HL-60 (cell line): ENCODE measurements at regions not wholly inside any gene's neighbourhood (a gene's known extent, or its start where the extent isn't known, plus 50 kb on each side); places are given as distances from the start of the nearest gene placed in this dataset.

Experiments used
- DNase-seq, 2 experiments: peaks; one replicate each; pipeline ENCODE4 v3.0.0-alpha.2; 2010 to 2020; ENCODE audit warnings: low read depth in 1 of 2, low spot score in 1 of 2
- H3K27ac ChIP-seq: fragments of 250-450 bp; sonication (Bioruptor Pico); replicated peaks from 2 replicates; pipeline ENCODE4 v1.5.1; 2020; ENCODE audit warnings: mild to moderate bottlenecking, moderate library complexity
- H3K27me3 ChIP-seq: fragments of 250-450 bp; sonication (Bioruptor Pico); 2 replicates; pipeline ENCODE4 v1.5.1; 2021; ENCODE audit warnings: mild to moderate bottlenecking, moderate library complexity; ENCODE audit not compliant: insufficient read depth, poor library complexity, severe bottlenecking
- H3K4me3 ChIP-seq: replicated peaks from 2 replicates; pipeline ENCODE4 v1.5.1; 2011; ENCODE audit warnings: mild to moderate bottlenecking, control low read depth, low read length; ENCODE audit not compliant: insufficient read depth
- GABPA ChIP-seq: IDR thresholded peaks from 2 replicates; pipeline ENCODE4 v1.6.1; 2012; ENCODE audit warnings: low read depth
- POLR2AphosphoS5 ChIP-seq: IDR thresholded peaks from 2 replicates; pipeline ENCODE4 v1.6.1; 2012; ENCODE audit warnings: low read depth
- SPI1 ChIP-seq: IDR thresholded peaks from 2 replicates; pipeline ENCODE4 v1.6.1; 2012; ENCODE audit warnings: low read depth, mild to moderate bottlenecking, borderline replicate concordance
- TF ChIP-seq, protein P1 (sequence below): IDR thresholded peaks from 2 replicates; pipeline ENCODE4 v1.6.1; 2012; ENCODE audit warnings: low read depth; ENCODE audit not compliant: insufficient replicate concordance
- TF ChIP-seq, protein P2 (sequence below): IDR thresholded peaks from one replicate; pipeline ENCODE4 v1.5.1; 2011; ENCODE audit warnings: low read length, control low read depth, inconsistent platforms; ENCODE audit not compliant: insufficient read depth

- H3K4me3 ChIP-seq = no peak overlapping the region
- H3K27me3 ChIP-seq = no peaks in the 10 kb centered on the region
- H3K27ac ChIP-seq = no peak overlapping the region
- TF ChIP-seq, protein P1, sequence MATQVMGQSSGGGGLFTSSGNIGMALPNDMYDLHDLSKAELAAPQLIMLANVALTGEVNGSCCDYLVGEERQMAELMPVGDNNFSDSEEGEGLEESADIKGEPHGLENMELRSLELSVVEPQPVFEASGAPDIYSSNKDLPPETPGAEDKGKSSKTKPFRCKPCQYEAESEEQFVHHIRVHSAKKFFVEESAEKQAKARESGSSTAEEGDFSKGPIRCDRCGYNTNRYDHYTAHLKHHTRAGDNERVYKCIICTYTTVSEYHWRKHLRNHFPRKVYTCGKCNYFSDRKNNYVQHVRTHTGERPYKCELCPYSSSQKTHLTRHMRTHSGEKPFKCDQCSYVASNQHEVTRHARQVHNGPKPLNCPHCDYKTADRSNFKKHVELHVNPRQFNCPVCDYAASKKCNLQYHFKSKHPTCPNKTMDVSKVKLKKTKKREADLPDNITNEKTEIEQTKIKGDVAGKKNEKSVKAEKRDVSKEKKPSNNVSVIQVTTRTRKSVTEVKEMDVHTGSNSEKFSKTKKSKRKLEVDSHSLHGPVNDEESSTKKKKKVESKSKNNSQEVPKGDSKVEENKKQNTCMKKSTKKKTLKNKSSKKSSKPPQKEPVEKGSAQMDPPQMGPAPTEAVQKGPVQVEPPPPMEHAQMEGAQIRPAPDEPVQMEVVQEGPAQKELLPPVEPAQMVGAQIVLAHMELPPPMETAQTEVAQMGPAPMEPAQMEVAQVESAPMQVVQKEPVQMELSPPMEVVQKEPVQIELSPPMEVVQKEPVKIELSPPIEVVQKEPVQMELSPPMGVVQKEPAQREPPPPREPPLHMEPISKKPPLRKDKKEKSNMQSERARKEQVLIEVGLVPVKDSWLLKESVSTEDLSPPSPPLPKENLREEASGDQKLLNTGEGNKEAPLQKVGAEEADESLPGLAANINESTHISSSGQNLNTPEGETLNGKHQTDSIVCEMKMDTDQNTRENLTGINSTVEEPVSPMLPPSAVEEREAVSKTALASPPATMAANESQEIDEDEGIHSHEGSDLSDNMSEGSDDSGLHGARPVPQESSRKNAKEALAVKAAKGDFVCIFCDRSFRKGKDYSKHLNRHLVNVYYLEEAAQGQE = no peak
- TF ChIP-seq, protein P2, sequence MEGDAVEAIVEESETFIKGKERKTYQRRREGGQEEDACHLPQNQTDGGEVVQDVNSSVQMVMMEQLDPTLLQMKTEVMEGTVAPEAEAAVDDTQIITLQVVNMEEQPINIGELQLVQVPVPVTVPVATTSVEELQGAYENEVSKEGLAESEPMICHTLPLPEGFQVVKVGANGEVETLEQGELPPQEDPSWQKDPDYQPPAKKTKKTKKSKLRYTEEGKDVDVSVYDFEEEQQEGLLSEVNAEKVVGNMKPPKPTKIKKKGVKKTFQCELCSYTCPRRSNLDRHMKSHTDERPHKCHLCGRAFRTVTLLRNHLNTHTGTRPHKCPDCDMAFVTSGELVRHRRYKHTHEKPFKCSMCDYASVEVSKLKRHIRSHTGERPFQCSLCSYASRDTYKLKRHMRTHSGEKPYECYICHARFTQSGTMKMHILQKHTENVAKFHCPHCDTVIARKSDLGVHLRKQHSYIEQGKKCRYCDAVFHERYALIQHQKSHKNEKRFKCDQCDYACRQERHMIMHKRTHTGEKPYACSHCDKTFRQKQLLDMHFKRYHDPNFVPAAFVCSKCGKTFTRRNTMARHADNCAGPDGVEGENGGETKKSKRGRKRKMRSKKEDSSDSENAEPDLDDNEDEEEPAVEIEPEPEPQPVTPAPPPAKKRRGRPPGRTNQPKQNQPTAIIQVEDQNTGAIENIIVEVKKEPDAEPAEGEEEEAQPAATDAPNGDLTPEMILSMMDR = no peak
- no peak for TF ChIP-seq GABPA
- no peak for TF ChIP-seq POLR2AphosphoS5
- TF ChIP-seq SPI1 = no peak
- no peak for DNase-seq
Observed at GRCh38 chr18:61753373-61753772, 139.4 kb downstream of the RNF152 start.

DNA sequence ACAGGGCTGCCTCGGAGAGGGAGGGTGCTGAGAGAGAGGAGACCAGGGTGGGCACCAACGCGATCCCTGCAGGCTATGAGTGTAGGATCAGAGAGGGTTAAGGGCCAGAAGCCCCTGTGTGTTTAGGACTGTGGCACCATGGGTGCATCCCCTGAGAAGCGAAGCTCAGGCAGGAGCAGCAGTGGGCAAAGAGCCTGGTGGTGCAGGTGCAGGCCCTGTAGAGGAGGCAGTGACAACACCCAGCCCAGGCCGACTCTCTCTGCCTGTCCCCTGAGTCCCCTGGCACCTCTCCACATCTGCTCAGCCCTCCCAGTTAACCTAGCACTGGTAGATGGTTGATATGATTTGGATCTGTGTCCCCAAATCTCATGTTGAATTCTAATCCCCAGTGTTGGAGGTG, 139.8 kb downstream of the RNF152 start:
- DNase-seq = no peak
- Histone ChIP-seq H3K27ac (no peak overlapping the region), H3K27me3 (no peaks in the 10 kb centered on the region), H3K4me3 (no peak overlapping the region)
- TF ChIP-seq GABPA (no peak), SPI1 (no peak), POLR2AphosphoS5 (no peak)
- TF ChIP-seq, protein P2 = no peak
- TF ChIP-seq, protein P1 = no peak

DNA sequence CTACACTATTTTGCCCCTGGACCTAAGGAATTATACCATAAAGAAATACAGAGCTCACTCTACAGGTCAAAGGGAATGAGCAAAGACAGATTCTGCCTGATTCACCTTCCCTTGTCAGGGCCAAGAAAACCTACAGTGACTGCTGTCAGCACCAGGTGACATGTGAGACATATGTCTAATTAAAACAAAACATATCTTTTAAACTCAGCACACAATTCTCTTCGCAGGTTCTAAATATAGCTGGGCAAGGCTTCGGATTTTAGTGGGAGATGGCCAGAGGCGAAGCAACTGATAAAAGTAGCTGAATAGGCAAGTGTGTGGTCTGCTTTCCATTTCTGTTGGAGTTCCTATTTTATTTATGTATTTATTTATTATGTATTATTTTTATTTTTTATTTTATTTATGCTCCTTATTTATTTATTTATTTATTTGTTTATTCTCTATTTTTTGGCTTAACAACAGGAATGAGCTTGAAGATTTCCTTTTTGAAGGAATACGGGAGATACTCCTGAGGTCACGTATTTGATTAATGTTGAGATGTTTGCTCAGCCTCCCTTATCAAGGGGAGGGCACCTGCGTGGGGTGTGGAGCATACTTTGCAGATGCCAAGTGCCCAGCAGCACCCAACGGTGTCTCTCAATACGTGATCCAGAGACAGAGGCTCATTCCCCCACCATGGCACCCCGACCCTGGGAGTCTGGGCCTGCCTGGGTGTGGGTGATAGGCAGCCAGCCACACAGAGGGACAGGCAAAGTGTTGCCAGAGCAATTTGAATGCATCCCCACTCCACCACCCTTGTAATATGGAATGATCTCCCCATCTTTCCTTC, 141.8 kb downstream of the RNF152 start:
- no peak for DNase-seq
- Histone ChIP-seq H3K27ac (no peak overlapping the region), H3K27me3 (no peaks in the 10 kb centered on the region), H3K4me3 (no peak overlapping the region)
- TF ChIP-seq, protein P2 = no peak
- TF ChIP-seq POLR2AphosphoS5 (no peak), SPI1 (no peak), GABPA (no peak)
- TF ChIP-seq, protein P1 = no peak
